ENCODE measurements at regions not wholly inside any gene's neighbourhood (a gene's known extent, or its start where the extent isn't known, plus 50 kb on each side); places are given as distances from the start of the nearest gene placed in this dataset.

- DNase-seq = no peak
These were observed 66.1 kb upstream of the TBCA start for GRCh38 chr5:77842243-77842642.

- DNase-seq = no peak
These were observed 65.5 kb upstream of the TBCA start for GRCh38 chr5:77841616-77842015.

GRCh38 chr5:77840930-77841329 lies 64.8 kb upstream of the TBCA start:
- no peak for DNase-seq

DNA sequence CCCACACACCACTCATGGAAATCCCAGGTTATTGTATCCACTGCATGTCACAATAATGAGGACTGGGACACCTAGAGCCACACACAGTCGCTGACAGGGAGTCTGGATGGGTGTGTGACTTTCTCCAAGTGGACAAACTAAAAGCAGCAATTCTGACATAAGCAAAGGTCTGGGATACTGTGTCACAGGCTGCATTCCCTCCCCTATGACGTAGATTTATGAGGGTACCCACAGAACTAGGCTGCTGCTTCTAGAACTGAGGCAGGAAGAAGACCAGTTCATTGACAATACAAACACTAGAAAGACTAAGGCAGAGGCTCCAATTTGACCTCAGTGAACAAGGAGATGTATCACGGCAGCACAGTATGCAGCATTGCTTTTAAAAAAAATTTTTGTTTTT lies 63.6 kb upstream of the TBCA start:
- no peak for DNase-seq

DNA sequence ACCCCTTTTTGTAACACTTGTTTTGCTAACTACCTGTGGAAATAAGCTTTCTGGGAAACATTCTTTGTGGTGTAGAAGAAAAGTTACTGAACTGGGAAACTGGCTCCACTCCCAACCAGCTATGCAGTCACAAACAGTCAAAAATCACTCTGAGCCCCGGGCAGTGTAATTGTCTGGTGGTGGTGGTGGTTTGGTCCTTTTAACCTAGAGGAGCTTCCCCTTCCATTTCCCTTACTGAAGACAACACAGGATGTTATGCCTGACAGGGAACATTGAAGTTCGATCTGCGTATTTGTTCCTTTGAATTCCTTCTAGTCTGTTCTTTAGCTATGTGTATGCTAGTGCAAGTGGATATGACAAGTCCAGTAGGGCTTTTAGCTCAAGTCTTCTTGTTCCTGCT lies 56.8 kb upstream of the TBCA start:
- DNase-seq = no peak

- DNase-seq = no peak
These were observed 56.1 kb upstream of the TBCA start for GRCh38 chr5:77832166-77832770.

- DNase-seq = peak in 1 of 5 experiments; percentile 7
These were observed 52.3 kb upstream of the TBCA start for GRCh38 chr5:77828445-77828844.

All from T-helper 2 cell (primary cell).